Neural cell (in vitro differentiated cells): ENCODE measurements at regions not wholly inside any gene's neighbourhood (a gene's known extent, or its start where the extent isn't known, plus 50 kb on each side); places are given as distances from the start of the nearest gene placed in this dataset.

Experiments used
- H2AFZ ChIP-seq: fragments of 200-600, 300-800 bp; sonication (generic), shearing (Covaris generic); 2 replicates; pipeline ENCODE4 v1.6.0; 2014; ENCODE audit warnings: low read depth, mild to moderate bottlenecking, antibody characterized with exemption, low read length, moderate library complexity
- H3F3A ChIP-seq: fragments of 200-600 bp; shearing (Covaris generic); 2 replicates; pipeline ENCODE4 v1.6.1; 2016; ENCODE audit warnings: mild to moderate bottlenecking, moderate library complexity, mixed read lengths, antibody characterized with exemption, low read length; ENCODE audit not compliant: insufficient read depth, poor library complexity, severe bottlenecking
- H3K27ac ChIP-seq: fragments of 200-600, 300-800 bp; sonication (generic), shearing (Covaris generic); 2 replicates; pipeline ENCODE4 v1.5.1; 2014; ENCODE audit warnings: mild to moderate bottlenecking, low read length, moderate library complexity
- H3K27me3 ChIP-seq: fragments of 300-800, 200-600 bp; sonication (generic), shearing (Covaris generic); 2 replicates; pipeline ENCODE4 v1.6.0; 2014; ENCODE audit warnings: mild to moderate bottlenecking, low read depth, low read length, moderate library complexity; ENCODE audit not compliant: insufficient read depth
- H3K36me3 ChIP-seq: fragments of 300-800, 200-600 bp; sonication (generic), shearing (Covaris generic); 2 replicates; pipeline ENCODE4 v1.5.1; 2014; ENCODE audit warnings: mild to moderate bottlenecking, antibody characterized with exemption, low read length, moderate library complexity; ENCODE audit not compliant: insufficient read depth
- H3K4me2 ChIP-seq: fragments of 300-800, 200-600 bp; sonication (generic), shearing (Covaris generic); 2 replicates; pipeline ENCODE4 v1.6.0; 2014; ENCODE audit warnings: mild to moderate bottlenecking, low read length
- H3K4me3 ChIP-seq: fragments of 300-800, 200-600 bp; sonication (generic), shearing (Covaris generic); 2 replicates; pipeline ENCODE4 v1.5.1; 2014; ENCODE audit warnings: mild to moderate bottlenecking, low read length, moderate library complexity
- H3K79me2 ChIP-seq: fragments of 200-600 bp; shearing (Covaris generic); replicated peaks from 2 replicates; pipeline ENCODE4 v1.6.0; 2014; ENCODE audit warnings: mild to moderate bottlenecking, low read length, moderate library complexity; ENCODE audit not compliant: insufficient read depth
- H3K9ac ChIP-seq: fragments of 300-800, 200-600 bp; sonication (generic), shearing (Covaris generic); 2 replicates; pipeline ENCODE4 v1.6.1; 2016; ENCODE audit warnings: mild to moderate bottlenecking, low read length, mixed read lengths
- H3K9me2 ChIP-seq: fragments of 200-600 bp; shearing (Covaris generic); 2 replicates; pipeline ENCODE4 v1.6.1; 2016; ENCODE audit warnings: mild to moderate bottlenecking, low read length, mixed read lengths; ENCODE audit not compliant: insufficient read depth
- H3K9me3 ChIP-seq: fragments of 200-600, 300-800 bp; sonication (generic), shearing (Covaris generic); 2 replicates; pipeline ENCODE4 v1.6.1; 2016; ENCODE audit warnings: mild to moderate bottlenecking, mixed run types, low read length, moderate library complexity, mixed read lengths
- H4K20me1 ChIP-seq: fragments of 200-600 bp; shearing (Covaris generic); 2 replicates; pipeline ENCODE4 v1.6.1; 2016; ENCODE audit warnings: mild to moderate bottlenecking, mixed run types; ENCODE audit not compliant: insufficient read depth
- EP300 ChIP-seq: fragments of 450-650 bp; conservative IDR thresholded peaks from 2 replicates; pipeline ENCODE4 v1.6.1; 2014; ENCODE audit warnings: antibody characterized with exemption, mild to moderate bottlenecking, moderate library complexity; ENCODE audit not compliant: poor library complexity, severe bottlenecking
- EZH2 ChIP-seq: fragments of 200-600, 300-800 bp; shearing (Covaris generic), sonication (generic); IDR thresholded peaks from 2 replicates; pipeline ENCODE4 v1.6.1; 2014; ENCODE audit warnings: antibody characterized with exemption, low read length, borderline replicate concordance, mild to moderate bottlenecking; ENCODE audit not compliant: insufficient read depth, poor library complexity, severe bottlenecking
- MXI1 ChIP-seq: fragments of 450-650 bp; conservative IDR thresholded peaks from 2 replicates; pipeline ENCODE4 v1.6.1; 2014; ENCODE audit warnings: antibody characterized with exemption, mild to moderate bottlenecking; ENCODE audit not compliant: poor library complexity, severe bottlenecking
- POLR2AphosphoS5 ChIP-seq: IDR thresholded peaks from 2 replicates; pipeline ENCODE4 v1.6.1; 2012
- RAD21 ChIP-seq: fragments of 450-650 bp; conservative IDR thresholded peaks from 2 replicates; pipeline ENCODE4 v1.6.1; 2014; ENCODE audit warnings: antibody characterized with exemption, mild to moderate bottlenecking, moderate library complexity
- SMC3 ChIP-seq: fragments of 450-650 bp; conservative IDR thresholded peaks from 2 replicates; pipeline ENCODE4 v1.6.1; 2014; ENCODE audit warnings: antibody characterized with exemption, mild to moderate bottlenecking, moderate library complexity; ENCODE audit not compliant: poor library complexity
- TAF1 ChIP-seq: IDR thresholded peaks from 2 replicates; pipeline ENCODE4 v1.6.1; 2012; ENCODE audit warnings: low read depth
- TF ChIP-seq, protein P1 (sequence below): IDR thresholded peaks from 2 replicates; pipeline ENCODE4 v1.6.1; 2012; ENCODE audit warnings: borderline replicate concordance
- TF ChIP-seq, protein P2 (sequence below): fragments of 450-650 bp; IDR thresholded peaks from 2 replicates; pipeline ENCODE4 v1.5.1; 2014; ENCODE audit warnings: antibody characterized with exemption, mild to moderate bottlenecking, moderate library complexity; ENCODE audit not compliant: poor library complexity, severe bottlenecking

DNA sequence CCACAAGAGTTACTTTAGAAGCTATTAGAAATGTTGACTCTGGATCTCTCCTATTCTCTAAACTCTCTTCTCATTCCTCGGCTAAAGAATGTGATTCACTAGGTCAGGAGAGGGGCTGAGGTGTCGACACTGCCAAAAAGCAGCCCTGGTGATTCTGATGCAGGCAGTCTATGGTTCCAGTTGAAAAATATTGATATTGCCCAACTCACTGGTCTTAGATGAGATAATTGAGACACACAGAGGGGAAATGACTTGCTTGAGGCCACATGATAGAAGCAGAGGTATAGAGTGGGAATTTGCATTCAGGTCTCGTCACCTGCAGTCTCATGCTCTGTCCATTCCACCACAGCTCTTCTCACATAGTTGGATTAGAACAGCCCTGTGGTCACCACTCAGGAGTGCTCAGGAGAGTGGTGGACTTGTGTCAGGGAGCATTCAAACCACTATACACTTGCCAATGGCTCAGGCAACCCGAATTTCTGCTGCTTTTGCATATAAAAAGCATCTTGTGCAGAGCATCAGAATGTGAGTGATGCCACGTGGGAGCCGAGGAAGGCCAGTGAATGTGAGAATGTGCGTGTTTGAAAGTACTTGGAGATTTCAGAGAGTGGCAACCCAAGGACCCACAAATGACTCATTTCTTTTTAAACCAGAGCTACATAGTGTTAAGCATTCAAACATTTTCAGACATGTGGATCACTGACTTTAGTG is 65.1 kb upstream of the CTLA4 start:
- no peaks in the 10 kb centered on the region for H3K9me2 ChIP-seq
- H3K9ac ChIP-seq = no peak overlapping the region
- H2AFZ ChIP-seq = no peak overlapping the region
- no peaks in the 10 kb centered on the region for H3F3A ChIP-seq
- H3K4me2 ChIP-seq = no peak overlapping the region
- no peak overlapping the region for H3K4me3 ChIP-seq
- TF ChIP-seq, protein P1, sequence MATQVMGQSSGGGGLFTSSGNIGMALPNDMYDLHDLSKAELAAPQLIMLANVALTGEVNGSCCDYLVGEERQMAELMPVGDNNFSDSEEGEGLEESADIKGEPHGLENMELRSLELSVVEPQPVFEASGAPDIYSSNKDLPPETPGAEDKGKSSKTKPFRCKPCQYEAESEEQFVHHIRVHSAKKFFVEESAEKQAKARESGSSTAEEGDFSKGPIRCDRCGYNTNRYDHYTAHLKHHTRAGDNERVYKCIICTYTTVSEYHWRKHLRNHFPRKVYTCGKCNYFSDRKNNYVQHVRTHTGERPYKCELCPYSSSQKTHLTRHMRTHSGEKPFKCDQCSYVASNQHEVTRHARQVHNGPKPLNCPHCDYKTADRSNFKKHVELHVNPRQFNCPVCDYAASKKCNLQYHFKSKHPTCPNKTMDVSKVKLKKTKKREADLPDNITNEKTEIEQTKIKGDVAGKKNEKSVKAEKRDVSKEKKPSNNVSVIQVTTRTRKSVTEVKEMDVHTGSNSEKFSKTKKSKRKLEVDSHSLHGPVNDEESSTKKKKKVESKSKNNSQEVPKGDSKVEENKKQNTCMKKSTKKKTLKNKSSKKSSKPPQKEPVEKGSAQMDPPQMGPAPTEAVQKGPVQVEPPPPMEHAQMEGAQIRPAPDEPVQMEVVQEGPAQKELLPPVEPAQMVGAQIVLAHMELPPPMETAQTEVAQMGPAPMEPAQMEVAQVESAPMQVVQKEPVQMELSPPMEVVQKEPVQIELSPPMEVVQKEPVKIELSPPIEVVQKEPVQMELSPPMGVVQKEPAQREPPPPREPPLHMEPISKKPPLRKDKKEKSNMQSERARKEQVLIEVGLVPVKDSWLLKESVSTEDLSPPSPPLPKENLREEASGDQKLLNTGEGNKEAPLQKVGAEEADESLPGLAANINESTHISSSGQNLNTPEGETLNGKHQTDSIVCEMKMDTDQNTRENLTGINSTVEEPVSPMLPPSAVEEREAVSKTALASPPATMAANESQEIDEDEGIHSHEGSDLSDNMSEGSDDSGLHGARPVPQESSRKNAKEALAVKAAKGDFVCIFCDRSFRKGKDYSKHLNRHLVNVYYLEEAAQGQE = no peak
- TF ChIP-seq MXI1 (no peak), TAF1 (no peak), RAD21 (no peak), EZH2 (no peak), EP300 (no peak), POLR2AphosphoS5 (no peak), SMC3 (no peak)
- TF ChIP-seq, protein P2, sequence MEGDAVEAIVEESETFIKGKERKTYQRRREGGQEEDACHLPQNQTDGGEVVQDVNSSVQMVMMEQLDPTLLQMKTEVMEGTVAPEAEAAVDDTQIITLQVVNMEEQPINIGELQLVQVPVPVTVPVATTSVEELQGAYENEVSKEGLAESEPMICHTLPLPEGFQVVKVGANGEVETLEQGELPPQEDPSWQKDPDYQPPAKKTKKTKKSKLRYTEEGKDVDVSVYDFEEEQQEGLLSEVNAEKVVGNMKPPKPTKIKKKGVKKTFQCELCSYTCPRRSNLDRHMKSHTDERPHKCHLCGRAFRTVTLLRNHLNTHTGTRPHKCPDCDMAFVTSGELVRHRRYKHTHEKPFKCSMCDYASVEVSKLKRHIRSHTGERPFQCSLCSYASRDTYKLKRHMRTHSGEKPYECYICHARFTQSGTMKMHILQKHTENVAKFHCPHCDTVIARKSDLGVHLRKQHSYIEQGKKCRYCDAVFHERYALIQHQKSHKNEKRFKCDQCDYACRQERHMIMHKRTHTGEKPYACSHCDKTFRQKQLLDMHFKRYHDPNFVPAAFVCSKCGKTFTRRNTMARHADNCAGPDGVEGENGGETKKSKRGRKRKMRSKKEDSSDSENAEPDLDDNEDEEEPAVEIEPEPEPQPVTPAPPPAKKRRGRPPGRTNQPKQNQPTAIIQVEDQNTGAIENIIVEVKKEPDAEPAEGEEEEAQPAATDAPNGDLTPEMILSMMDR = no peak
- H3K9me3 ChIP-seq = no peaks in the 10 kb centered on the region
- no peak overlapping the region for H3K27ac ChIP-seq
- no peaks in the 10 kb centered on the region for H3K36me3 ChIP-seq
- no peaks in the 10 kb centered on the region for H3K79me2 ChIP-seq
- no peaks in the 10 kb centered on the region for H4K20me1 ChIP-seq
- H3K27me3 ChIP-seq = no peaks in the 10 kb centered on the region

DNA sequence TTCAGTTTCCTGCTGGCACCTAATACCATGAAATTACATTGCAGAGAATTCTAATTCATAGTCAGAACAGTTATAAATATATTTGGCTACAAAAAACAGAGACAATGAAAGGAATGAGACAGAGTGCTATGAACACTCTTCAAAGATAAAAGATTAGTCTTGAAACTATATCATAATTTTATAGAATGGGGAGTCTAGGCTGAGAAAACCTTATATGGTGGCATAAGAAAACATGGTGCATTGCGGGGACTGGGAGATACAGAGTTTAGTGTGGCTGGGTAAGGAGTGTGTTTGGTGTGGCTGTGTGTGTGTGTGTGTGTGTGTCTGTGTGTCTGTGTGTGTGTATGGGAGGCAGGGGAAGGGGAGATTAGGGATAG is 64.5 kb upstream of the CTLA4 start:
- H3K9me2 ChIP-seq = no peaks in the 10 kb centered on the region
- no peak overlapping the region for H2AFZ ChIP-seq
- no peak overlapping the region for H3K4me2 ChIP-seq
- no peak overlapping the region for H3K4me3 ChIP-seq
- TF ChIP-seq RAD21 = no peak
- no peak for TF ChIP-seq MXI1
- TF ChIP-seq SMC3 = no peak
- TF ChIP-seq POLR2AphosphoS5 = no peak
- TF ChIP-seq EP300 = no peak
- TF ChIP-seq, protein P1 = no peak
- TF ChIP-seq, protein P2 = no peak
- TF ChIP-seq EZH2 = no peak
- TF ChIP-seq TAF1 = no peak
- no peak overlapping the region for H3K27ac ChIP-seq
- H3K79me2 ChIP-seq = no peaks in the 10 kb centered on the region
- no peaks in the 10 kb centered on the region for H3K27me3 ChIP-seq
- H3K36me3 ChIP-seq = no peaks in the 10 kb centered on the region
- H3F3A ChIP-seq = no peaks in the 10 kb centered on the region
- no peaks in the 10 kb centered on the region for H3K9me3 ChIP-seq
- H3K9ac ChIP-seq = no peak overlapping the region
- no peaks in the 10 kb centered on the region for H4K20me1 ChIP-seq
